ENCODE measurements at regions not wholly inside any gene's neighbourhood (a gene's known extent, or its start where the extent isn't known, plus 50 kb on each side); places are given as distances from the start of the nearest gene placed in this dataset.

- DNase-seq (no peak), ATAC-seq (no peak)
These were observed 343.0 kb downstream of the NYAP2 start for GRCh38 chr2:225742487-225742886.

GRCh38 chr2:225740086-225740485 lies 340.6 kb downstream of the NYAP2 start:
- no peak for ATAC-seq
- DNase-seq, result no peak

- ATAC-seq (no peak), DNase-seq (no peak)
These were observed 339.8 kb downstream of the NYAP2 start for GRCh38 chr2:225739328-225739727.

GRCh38 chr2:225738735-225739134 lies 339.2 kb downstream of the NYAP2 start:
- DNase-seq (no peak), ATAC-seq (no peak)

GRCh38 chr2:225737556-225737955 lies 338.0 kb downstream of the NYAP2 start:
- no peak for DNase-seq
- no peak for ATAC-seq

GRCh38 chr2:225735844-225736243 lies 336.3 kb downstream of the NYAP2 start:
- no peak for DNase-seq
- no peak for ATAC-seq

GRCh38 chr2:225725726-225726125 lies 326.2 kb downstream of the NYAP2 start:
- DNase-seq (no peak), ATAC-seq (no peak)
